Endothelial cell (in vitro differentiated cells): ENCODE measurements at regions not wholly inside any gene's neighbourhood (a gene's known extent, or its start where the extent isn't known, plus 50 kb on each side); places are given as distances from the start of the nearest gene placed in this dataset.

Experiments
- DNase-seq: peaks from one replicate; pipeline ENCODE4 v3.0.0; 2021; ENCODE audit warnings: low spot score
- H3K27ac Mint-ChIP-seq: one replicate; pipeline ENCODE4 v1.8.0; 2021; ENCODE audit warnings: mixed read lengths, inconsistent platforms; ENCODE audit not compliant: unreplicated experiment
- H3K27me3 Mint-ChIP-seq: one replicate; pipeline ENCODE4 v1.8.0; 2021; ENCODE audit warnings: mild to moderate bottlenecking, moderate library complexity, mixed read lengths, inconsistent platforms; ENCODE audit not compliant: unreplicated experiment
- H3K36me3 Mint-ChIP-seq: one replicate; pipeline ENCODE4 v1.8.0; 2021; ENCODE audit warnings: mild to moderate bottlenecking, low read depth, mixed read lengths, inconsistent platforms; ENCODE audit not compliant: unreplicated experiment
- H3K4me1 Mint-ChIP-seq: one replicate; pipeline ENCODE4 v1.8.0; 2021; ENCODE audit warnings: mild to moderate bottlenecking, mixed read lengths, inconsistent platforms; ENCODE audit not compliant: unreplicated experiment
- H3K4me3 Mint-ChIP-seq: one replicate; pipeline ENCODE4 v1.8.0; 2021; ENCODE audit warnings: mild to moderate bottlenecking, mixed read lengths, inconsistent platforms; ENCODE audit not compliant: unreplicated experiment
- H3K9me3 Mint-ChIP-seq: one replicate; pipeline ENCODE4 v1.8.0; 2021; ENCODE audit warnings: mixed read lengths, inconsistent platforms; ENCODE audit not compliant: unreplicated experiment
- TF ChIP-seq, protein P1 (sequence below): fragments of 200-600 bp; sonication (generic); IDR thresholded peaks from one replicate; pipeline ENCODE4 v1.5.0; 2021; ENCODE audit warnings: antibody characterized with exemption; ENCODE audit not compliant: unreplicated experiment

GRCh38 chr10:32161586-32161985 lies 105.4 kb upstream of the KIF5B start:
- no peaks in the 10 kb centered on the region for H3K36me3 Mint-ChIP-seq
- H3K27ac Mint-ChIP-seq, result no peak overlapping the region

DNA sequence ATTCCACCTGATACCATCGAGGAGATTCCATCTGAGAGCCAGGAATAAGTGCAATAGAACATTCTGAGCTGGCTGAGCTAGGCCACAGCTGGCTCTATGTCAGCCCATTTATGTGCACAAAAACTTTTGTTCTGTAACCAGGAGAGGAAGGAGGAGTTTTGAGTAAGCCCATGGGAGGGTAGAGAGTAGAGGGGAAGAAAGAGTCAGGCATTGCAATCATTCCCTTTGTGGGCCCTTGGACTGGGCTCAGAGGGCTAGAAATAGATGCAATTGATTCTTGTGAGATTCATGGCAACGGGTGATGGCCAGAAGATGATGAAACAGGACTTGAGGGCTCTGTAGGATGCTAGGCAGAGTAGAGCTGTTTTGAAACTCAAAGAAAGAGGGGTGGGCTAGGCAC lies 104.6 kb upstream of the KIF5B start:
- TF ChIP-seq, protein P1, sequence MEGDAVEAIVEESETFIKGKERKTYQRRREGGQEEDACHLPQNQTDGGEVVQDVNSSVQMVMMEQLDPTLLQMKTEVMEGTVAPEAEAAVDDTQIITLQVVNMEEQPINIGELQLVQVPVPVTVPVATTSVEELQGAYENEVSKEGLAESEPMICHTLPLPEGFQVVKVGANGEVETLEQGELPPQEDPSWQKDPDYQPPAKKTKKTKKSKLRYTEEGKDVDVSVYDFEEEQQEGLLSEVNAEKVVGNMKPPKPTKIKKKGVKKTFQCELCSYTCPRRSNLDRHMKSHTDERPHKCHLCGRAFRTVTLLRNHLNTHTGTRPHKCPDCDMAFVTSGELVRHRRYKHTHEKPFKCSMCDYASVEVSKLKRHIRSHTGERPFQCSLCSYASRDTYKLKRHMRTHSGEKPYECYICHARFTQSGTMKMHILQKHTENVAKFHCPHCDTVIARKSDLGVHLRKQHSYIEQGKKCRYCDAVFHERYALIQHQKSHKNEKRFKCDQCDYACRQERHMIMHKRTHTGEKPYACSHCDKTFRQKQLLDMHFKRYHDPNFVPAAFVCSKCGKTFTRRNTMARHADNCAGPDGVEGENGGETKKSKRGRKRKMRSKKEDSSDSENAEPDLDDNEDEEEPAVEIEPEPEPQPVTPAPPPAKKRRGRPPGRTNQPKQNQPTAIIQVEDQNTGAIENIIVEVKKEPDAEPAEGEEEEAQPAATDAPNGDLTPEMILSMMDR, result no peak
- no peak for DNase-seq
- Mint-ChIP-seq H3K36me3 (no peaks in the 10 kb centered on the region), H3K9me3 (no peaks in the 10 kb centered on the region), H3K27me3 (peaks cover 2% of the 10 kb centered on the region), H3K27ac (no peak overlapping the region), H3K4me3 (no peak overlapping the region), H3K4me1 (no peaks in the 10 kb centered on the region)

More at GRCh38 chr10:32161586-32161985, 105.4 kb upstream of the KIF5B start:
- no peaks in the 10 kb centered on the region for H3K9me3 Mint-ChIP-seq
- H3K4me1 Mint-ChIP-seq, result no peaks in the 10 kb centered on the region
- H3K27me3 Mint-ChIP-seq, result peaks cover 2% of the 10 kb centered on the region
- DNase-seq, result no peak
- H3K4me3 Mint-ChIP-seq, result no peak overlapping the region
- TF ChIP-seq, protein P1, result no peak

DNA sequence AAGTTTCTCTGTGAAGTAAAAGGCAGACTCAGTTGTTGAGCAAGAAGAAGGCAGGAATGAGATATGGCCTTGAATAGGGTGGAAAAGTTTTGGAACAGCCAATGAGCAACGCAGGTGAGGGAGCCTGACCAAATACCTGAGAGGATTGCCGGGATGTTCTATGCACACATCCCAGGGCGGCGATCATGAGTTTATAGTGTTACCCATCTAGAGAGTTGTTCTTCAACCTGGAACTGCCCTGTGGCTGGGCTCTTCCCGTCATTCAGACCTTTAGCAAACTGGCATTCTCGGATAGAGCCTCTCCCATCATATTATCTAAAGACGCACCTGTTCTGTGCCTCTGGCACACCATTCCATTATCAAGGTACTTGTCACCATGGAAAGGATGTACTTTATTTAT lies 103.0 kb upstream of the KIF5B start:
- Mint-ChIP-seq H3K4me1 (no peaks in the 10 kb centered on the region), H3K36me3 (peaks cover 4% of the 10 kb centered on the region), H3K9me3 (no peaks in the 10 kb centered on the region), H3K4me3 (no peak overlapping the region), H3K27me3 (no peaks in the 10 kb centered on the region), H3K27ac (no peak overlapping the region)
- DNase-seq, result no peak
- TF ChIP-seq, protein P1, result no peak

GRCh38 chr10:32156031-32156495 lies 99.8 kb upstream of the KIF5B start:
- Mint-ChIP-seq H3K27ac (no peak overlapping the region), H3K36me3 (peaks cover 4% of the 10 kb centered on the region), H3K4me3 (no peak overlapping the region), H3K4me1 (peaks cover 5% of the 10 kb centered on the region), H3K9me3 (no peaks in the 10 kb centered on the region), H3K27me3 (no peaks in the 10 kb centered on the region)
- TF ChIP-seq, protein P1, result no peak
- DNase-seq, result no peak

- Mint-ChIP-seq H3K9me3 (no peaks in the 10 kb centered on the region), H3K27ac (no peak overlapping the region)
These were observed 98.9 kb upstream of the KIF5B start for GRCh38 chr10:32155075-32155516.

More at GRCh38 chr10:32155075-32155516, 98.9 kb upstream of the KIF5B start:
- peaks cover 4% of the 10 kb centered on the region for H3K36me3 Mint-ChIP-seq
- H3K27me3 Mint-ChIP-seq, result no peaks in the 10 kb centered on the region
- DNase-seq, result no peak
- TF ChIP-seq, protein P1, result no peak
- no peak overlapping the region for H3K4me3 Mint-ChIP-seq
- H3K4me1 Mint-ChIP-seq, result peaks cover 13% of the 10 kb centered on the region
